NCI-H146 treated with DMSO at 0.1 percent for 48 hours (cell line): ENCODE measurements at regions not wholly inside any gene's neighbourhood (a gene's known extent, or its start where the extent isn't known, plus 50 kb on each side); places are given as distances from the start of the nearest gene placed in this dataset.

Source experiments
- DNase-seq: peaks from one replicate; lab custom pipeline; 2025; ENCODE audit not compliant: unreplicated experiment; lab: John Stamatoyannopoulos, UW

DNA sequence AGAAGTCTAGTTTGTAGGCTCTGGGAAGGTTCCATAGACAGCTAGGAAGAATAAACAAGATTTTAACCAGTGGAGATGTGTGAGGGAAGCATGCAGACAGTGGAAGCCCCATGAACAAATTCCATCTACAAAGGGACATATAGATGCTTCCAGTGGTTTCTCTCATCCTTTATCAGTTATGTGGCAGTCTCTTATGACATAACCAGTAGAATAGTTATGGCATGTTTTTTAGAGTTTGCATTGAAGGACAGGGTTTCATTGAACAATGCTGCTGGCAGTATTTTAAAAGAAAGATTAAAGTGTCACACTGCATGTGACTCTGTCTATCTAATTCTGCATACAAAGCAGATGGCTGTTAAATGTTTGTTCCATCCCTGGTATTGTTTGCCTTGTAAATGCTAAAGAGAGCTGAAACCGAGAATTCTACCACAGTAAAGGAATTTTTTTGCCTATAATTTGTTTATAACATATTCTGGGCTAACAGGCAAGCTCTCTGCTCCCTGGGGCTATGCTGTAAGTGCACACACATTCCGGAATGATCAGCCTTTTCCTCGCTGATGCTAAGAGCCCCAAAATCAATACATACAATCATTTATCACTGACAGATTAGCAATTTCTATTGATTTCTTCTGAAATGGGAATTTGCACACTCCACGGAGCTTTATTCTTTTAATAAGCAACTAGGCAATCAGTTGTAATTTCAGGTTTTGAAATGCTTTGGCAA is 76.8 kb upstream of the PELI1 start:
- no peak for DNase-seq

- no peak for DNase-seq
Observed at GRCh38 chr2:64221935-64222334, 77.7 kb upstream of the PELI1 start.

- DNase-seq, result no peak
Observed at GRCh38 chr2:64222351-64222750, 78.1 kb upstream of the PELI1 start.

- DNase-seq, result no peak
Observed at GRCh38 chr2:64223055-64223454, 78.8 kb upstream of the PELI1 start.

- no peak for DNase-seq
Observed at GRCh38 chr2:64225491-64225890, 81.3 kb upstream of the PELI1 start.

- DNase-seq, result no peak
Observed at GRCh38 chr2:64226611-64227010, 82.4 kb upstream of the PELI1 start.

GRCh38 chr2:64227603-64228125 is 83.4 kb upstream of the PELI1 start:
- DNase-seq, result no peak

- DNase-seq, result peak; percentile 93
Observed at GRCh38 chr2:64228126-64228678, 84.0 kb upstream of the PELI1 start.

GRCh38 chr2:64228918-64229317 is 84.7 kb upstream of the PELI1 start:
- no peak for DNase-seq

GRCh38 chr2:64230540-64230939 is 86.3 kb upstream of the PELI1 start:
- no peak for DNase-seq

DNA sequence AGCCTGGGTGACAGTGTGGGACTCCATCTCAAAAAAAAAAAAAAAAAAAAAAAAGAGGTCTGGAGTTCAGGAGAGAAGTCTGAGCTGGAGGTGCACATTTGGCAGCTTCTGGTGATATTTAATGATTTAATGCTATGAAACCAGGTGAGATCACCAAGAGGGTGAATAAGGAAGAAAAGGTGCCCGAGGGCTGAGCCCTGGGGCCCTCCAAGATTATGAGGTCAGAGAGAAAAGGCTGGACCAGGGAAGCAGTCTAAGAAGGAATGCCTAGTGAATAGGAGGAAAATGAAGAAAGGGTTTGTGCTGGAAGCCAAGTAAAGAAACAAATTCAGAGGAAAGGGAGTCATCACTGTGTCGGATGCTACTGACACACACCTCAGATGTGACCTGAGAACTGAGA is 88.0 kb upstream of the PELI1 start:
- DNase-seq, result no peak

GRCh38 chr2:64233376-64233922 is 89.2 kb upstream of the PELI1 start:
- DNase-seq, result no peak

GRCh38 chr2:64234150-64234549 is 89.9 kb upstream of the PELI1 start:
- DNase-seq, result no peak

GRCh38 chr2:64234785-64235184 is 90.6 kb upstream of the PELI1 start:
- no peak for DNase-seq

GRCh38 chr2:64237266-64237665 is 93.0 kb upstream of the PELI1 start:
- DNase-seq, result no peak

GRCh38 chr2:64238799-64239198 is 94.6 kb upstream of the PELI1 start:
- DNase-seq, result no peak

- DNase-seq, result no peak
Observed at GRCh38 chr2:64243081-64244036, 99.1 kb upstream of the PELI1 start.

- no peak for DNase-seq
Observed at GRCh38 chr2:64244037-64244416, 99.8 kb upstream of the PELI1 start.

GRCh38 chr2:64245631-64246030 is 101.4 kb upstream of the PELI1 start:
- DNase-seq, result no peak

DNA sequence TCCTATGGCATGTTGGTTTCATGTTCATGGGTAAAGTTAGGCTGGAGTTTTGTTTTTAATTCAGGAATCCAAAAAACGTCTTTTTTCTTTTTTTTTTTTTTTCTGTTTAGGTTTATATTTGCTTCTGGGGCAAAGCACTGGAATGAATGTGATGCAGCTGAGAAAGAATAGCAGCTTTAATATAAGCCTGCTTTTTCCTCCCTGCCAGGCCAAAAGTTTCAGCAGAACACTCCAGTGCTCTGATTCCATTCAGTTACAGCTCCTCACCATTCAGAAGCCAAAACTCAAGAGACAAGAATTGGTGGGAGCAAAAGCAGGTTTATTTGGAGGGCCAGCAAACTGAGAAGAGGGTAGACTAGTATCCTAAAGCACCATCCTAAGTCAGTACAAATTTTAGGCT is 102.7 kb upstream of the PELI1 start:
- DNase-seq, result no peak

DNA sequence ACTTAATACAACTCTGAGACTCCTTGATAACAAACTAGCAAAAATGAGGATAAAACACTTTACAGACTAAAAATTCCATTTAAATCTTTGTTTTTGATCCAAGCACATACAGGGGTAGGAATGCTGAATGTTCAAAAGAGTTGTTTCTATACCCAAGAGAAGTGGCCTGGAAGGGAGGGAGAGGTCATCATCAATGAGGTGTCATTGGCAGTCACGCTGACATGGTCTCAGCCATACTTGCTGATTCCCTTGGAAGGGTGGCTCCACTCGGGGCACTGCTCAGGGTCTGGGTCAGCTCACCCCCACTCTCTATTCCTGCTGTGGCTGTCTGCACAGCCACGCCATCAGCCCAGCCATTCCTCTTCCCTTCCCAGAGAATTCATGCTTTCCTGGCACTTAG is 105.2 kb upstream of the PELI1 start:
- DNase-seq, result no peak
